SU-DHL-6 (cell line): ENCODE measurements at regions not wholly inside any gene's neighbourhood (a gene's known extent, or its start where the extent isn't known, plus 50 kb on each side); places are given as distances from the start of the nearest gene placed in this dataset.

Experiments used
- H2AFZ ChIP-seq: fragments of 200-600 bp; sonication (generic); 2 replicates; pipeline ENCODE4 v1.6.1; 2014; ENCODE audit warnings: low read depth, mild to moderate bottlenecking, moderate library complexity, mixed read lengths, antibody characterized with exemption, low read length; ENCODE audit not compliant: severe bottlenecking
- H3F3A ChIP-seq: fragments of 200-600 bp; shearing (Covaris generic); 2 replicates; pipeline ENCODE4 v1.6.0; 2016; ENCODE audit warnings: antibody characterized with exemption, mild to moderate bottlenecking; ENCODE audit not compliant: insufficient read depth
- H3K27ac ChIP-seq: fragments of 200-600 bp; sonication (generic); 2 replicates; pipeline ENCODE4 v1.5.1; 2016; ENCODE audit warnings: low read depth, mild to moderate bottlenecking, low read length, moderate library complexity, mixed read lengths
- H3K27me3 ChIP-seq: fragments of 200-600 bp; sonication (generic), shearing (Covaris generic); 2 replicates; pipeline ENCODE4 v1.6.0; 2014; ENCODE audit warnings: mild to moderate bottlenecking, low read length
- H3K36me3 ChIP-seq: fragments of 200-600 bp; sonication (generic); 2 replicates; pipeline ENCODE4 v1.6.1; 2014; ENCODE audit warnings: mild to moderate bottlenecking, low read length, mixed read lengths
- H3K4me2 ChIP-seq: fragments of 300-600, 200-600 bp; shearing (Covaris generic), sonication (generic); 2 replicates; pipeline ENCODE4 v1.6.0; 2014; ENCODE audit warnings: low read length, low read depth, mild to moderate bottlenecking; ENCODE audit not compliant: poor library complexity, severe bottlenecking
- H3K4me3 ChIP-seq: fragments of 200-600 bp; sonication (generic); 2 replicates; pipeline ENCODE4 v1.5.1; 2014; ENCODE audit warnings: antibody characterized with exemption, low read length, mild to moderate bottlenecking, mixed read lengths; ENCODE audit not compliant: insufficient read depth, poor library complexity, severe bottlenecking
- H3K79me2 ChIP-seq: fragments of 200-600 bp; sonication (generic); 2 replicates; pipeline ENCODE4 v1.6.1; 2014; ENCODE audit warnings: mild to moderate bottlenecking, low read length, moderate library complexity; ENCODE audit not compliant: insufficient read depth
- H3K9ac ChIP-seq: fragments of 200-600 bp; sonication (generic); 2 replicates; pipeline ENCODE4 v1.7.0; 2014; ENCODE audit warnings: mild to moderate bottlenecking, low read length
- H3K9me2 ChIP-seq: fragments of 200-600 bp; sonication (generic); replicated peaks from 2 replicates; pipeline ENCODE4 v1.6.1; 2014; ENCODE audit warnings: low read length; ENCODE audit not compliant: insufficient read depth
- H3K9me3 ChIP-seq: fragments of 200-600 bp; sonication (generic); 2 replicates; pipeline ENCODE4 v1.6.1; 2014; ENCODE audit warnings: low read length, mixed read lengths; ENCODE audit not compliant: insufficient read depth
- H4K20me1 ChIP-seq: fragments of 200-600 bp; sonication (generic); 2 replicates; pipeline ENCODE4 v1.6.1; 2014; ENCODE audit warnings: low read depth, mild to moderate bottlenecking, antibody characterized with exemption, low read length, moderate library complexity, mixed read lengths
- CTCF ChIP-seq: fragments of 200-600 bp; sonication (generic); IDR thresholded peaks from one replicate; pipeline ENCODE4 v1.5.1; 2017; ENCODE audit warnings: antibody characterized with exemption, mild to moderate bottlenecking, low read length, moderate library complexity; ENCODE audit not compliant: insufficient read depth, poor library complexity, severe bottlenecking
- EZH2phosphoT487 ChIP-seq: fragments of 200-600 bp; sonication (generic), shearing (Covaris generic); conservative IDR thresholded peaks from 2 replicates; pipeline ENCODE4 v1.6.1; 2018; ENCODE audit warnings: mild to moderate bottlenecking, antibody characterized with exemption, low read length, moderate library complexity, mixed read lengths

- Histone ChIP-seq H3K9me3 (no peaks in the 10 kb centered on the region), H4K20me1 (no peaks in the 10 kb centered on the region), H3K4me3 (no peak overlapping the region), H2AFZ (no peak overlapping the region), H3K27ac (no peak overlapping the region), H3K9me2 (no peaks in the 10 kb centered on the region), H3K27me3 (no peaks in the 10 kb centered on the region), H3F3A (no peaks in the 10 kb centered on the region), H3K36me3 (no peaks in the 10 kb centered on the region), H3K79me2 (no peaks in the 10 kb centered on the region), H3K9ac (no peak overlapping the region), H3K4me2 (no peak overlapping the region)
- TF ChIP-seq EZH2phosphoT487 (no peak), CTCF (no peak)
These were observed 598.4 kb downstream of the FBXO15 start for GRCh38 chr18:73549236-73549635.

GRCh38 chr18:73545472-73545871, 602.2 kb downstream of the FBXO15 start:
- Histone ChIP-seq H3F3A (no peaks in the 10 kb centered on the region), H3K4me2 (no peak overlapping the region), H3K27ac (no peak overlapping the region), H3K9me3 (no peaks in the 10 kb centered on the region; the same call in 1 of the 2 replicates), H3K9me2 (no peaks in the 10 kb centered on the region), H2AFZ (no peak overlapping the region), H3K9ac (no peak overlapping the region), H3K36me3 (no peaks in the 10 kb centered on the region), H3K27me3 (no peaks in the 10 kb centered on the region), H4K20me1 (no peaks in the 10 kb centered on the region), H3K79me2 (no peaks in the 10 kb centered on the region), H3K4me3 (no peak overlapping the region)
- TF ChIP-seq CTCF = no peak
- no peak for TF ChIP-seq EZH2phosphoT487

GRCh38 chr18:73544617-73545016, 603.0 kb downstream of the FBXO15 start:
- Histone ChIP-seq H3K9me2 (no peaks in the 10 kb centered on the region), H3F3A (no peaks in the 10 kb centered on the region), H3K9ac (no peak overlapping the region), H3K9me3 (no peaks in the 10 kb centered on the region; the same call in 1 of the 2 replicates), H3K36me3 (no peaks in the 10 kb centered on the region), H2AFZ (no peak overlapping the region), H3K4me2 (no peak overlapping the region), H4K20me1 (no peaks in the 10 kb centered on the region), H3K27me3 (no peaks in the 10 kb centered on the region), H3K4me3 (no peak overlapping the region), H3K79me2 (no peaks in the 10 kb centered on the region), H3K27ac (no peak overlapping the region)
- TF ChIP-seq CTCF (no peak), EZH2phosphoT487 (no peak)
